C4-2B (cell line): ENCODE measurements at regions not wholly inside any gene's neighbourhood (a gene's known extent, or its start where the extent isn't known, plus 50 kb on each side); places are given as distances from the start of the nearest gene placed in this dataset.

Experiments
- CTCF ChIP-seq: fragments of 450-650 bp; conservative IDR thresholded peaks from 2 replicates; pipeline ENCODE4 v1.5.1; 2017; ENCODE audit warnings: mild to moderate bottlenecking
- ZFX ChIP-seq: fragments of 450-650 bp; IDR thresholded peaks from 2 replicates; pipeline ENCODE4 v1.6.1; 2017

GRCh38 chr3:23046536-23046935 lies 156.6 kb upstream of the UBE2E2 start:
- no peak for TF ChIP-seq CTCF
- no peak for TF ChIP-seq ZFX
